Stimulated activated CD4-positive, alpha-beta T cell treated with anti-CD3 and anti-CD28 coated beads, Interleukin-4, amount 100 ng/mL, for 1 hour (primary cell): ENCODE measurements at regions not wholly inside any gene's neighbourhood (a gene's known extent, or its start where the extent isn't known, plus 50 kb on each side); places are given as distances from the start of the nearest gene placed in this dataset.
"Not testable (repeated sequence)": the region's sequence is repeated elsewhere in the genome, so short reads cannot be mapped to it uniquely, and the experiment has no call there.

Experiments used
- DNase-seq: peaks from one replicate; pipeline ENCODE4 v3.0.0-alpha.2; 2020

DNA sequence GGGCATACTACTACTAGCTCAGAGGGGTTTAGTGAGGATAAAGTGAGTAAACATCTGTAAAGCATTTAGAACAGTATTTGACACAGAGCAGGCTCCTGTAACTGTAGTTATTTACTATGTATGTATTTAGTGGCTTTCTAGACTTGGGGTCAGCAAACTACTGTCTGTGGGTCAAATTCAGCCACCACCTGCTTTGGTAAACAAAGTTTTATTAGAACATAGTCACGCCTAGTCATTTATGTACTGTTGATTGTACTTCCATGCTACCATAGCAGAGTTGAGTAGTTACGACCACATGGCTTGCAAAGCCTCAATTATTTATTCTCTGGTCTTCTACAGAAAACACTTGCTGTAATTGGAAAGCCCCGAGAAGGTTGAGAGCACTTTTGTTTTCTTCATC is 248.5 kb upstream of the PLPP4 start:
- no peak for DNase-seq

DNA sequence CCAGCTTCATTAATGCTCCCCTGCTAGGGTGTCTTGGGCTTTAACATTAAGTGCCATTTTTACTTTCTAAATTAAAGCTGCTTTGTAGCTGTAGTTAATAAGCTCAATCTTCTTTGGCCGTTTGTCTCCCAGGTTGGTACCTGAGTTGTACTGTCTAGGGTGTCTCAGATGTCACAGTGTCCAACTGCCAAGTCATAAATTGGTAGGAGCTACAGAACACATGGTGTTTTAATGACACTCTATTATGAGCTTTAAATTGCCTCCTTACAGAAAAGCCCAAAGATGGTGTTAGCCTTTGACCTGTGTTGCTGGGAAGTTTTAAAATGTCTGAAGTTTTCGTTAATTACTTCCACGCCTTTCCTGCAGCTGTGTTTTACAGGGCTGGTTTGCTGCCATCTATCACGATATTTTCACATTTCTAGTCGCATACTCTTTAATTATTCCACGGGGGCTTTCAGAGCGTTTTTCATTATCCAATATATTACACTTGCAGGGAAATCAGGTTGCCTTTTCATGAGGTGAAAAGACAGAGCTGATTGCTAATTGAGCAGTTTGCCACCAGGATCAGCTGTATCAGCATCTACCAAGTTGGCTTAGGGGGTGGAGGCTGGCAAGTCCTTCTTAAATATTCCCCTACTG is 247.8 kb upstream of the PLPP4 start:
- DNase-seq: no peak

- no peak for DNase-seq
Observed at GRCh38 chr10:120212275-120212674, 244.8 kb upstream of the PLPP4 start.

DNA sequence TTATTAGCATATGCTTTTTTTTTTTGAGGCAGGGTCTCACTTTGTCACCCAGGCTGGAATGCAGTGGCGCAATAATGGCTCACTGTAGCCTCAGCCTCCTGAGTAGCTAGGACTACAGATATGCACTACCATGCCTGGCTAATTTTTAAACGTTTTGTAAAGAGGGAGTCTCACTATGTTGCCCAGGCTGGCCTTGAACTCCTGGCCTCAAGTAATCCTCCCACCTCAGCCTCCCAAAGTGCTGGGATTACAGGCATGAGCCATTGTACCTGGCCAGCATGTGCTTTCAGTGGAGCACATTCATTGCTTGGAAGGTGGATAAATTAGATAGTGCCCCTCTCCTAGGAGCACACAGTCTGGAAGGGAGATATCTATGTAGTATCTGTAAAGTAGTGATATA is 243.7 kb upstream of the PLPP4 start:
- DNase-seq: not testable (repeated sequence)

DNA sequence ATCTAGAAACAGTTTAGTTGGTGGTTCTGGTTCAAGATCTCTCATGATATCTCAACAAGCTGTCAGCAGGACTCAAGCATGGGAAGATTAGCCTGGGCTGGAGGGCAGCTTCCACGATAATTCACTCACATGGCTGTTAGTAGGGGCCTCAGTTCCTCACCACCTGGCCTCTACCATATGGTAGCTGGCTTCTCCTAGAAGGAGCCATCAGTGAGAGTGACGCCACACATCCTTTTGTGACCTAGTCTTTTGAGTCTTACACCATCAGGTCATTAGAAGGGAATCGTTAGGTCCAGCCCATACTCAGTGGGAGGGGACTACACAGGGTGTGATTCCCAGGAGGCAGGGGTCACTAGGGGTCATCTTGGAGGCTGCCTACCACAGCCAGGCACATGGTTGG is 239.3 kb upstream of the PLPP4 start:
- DNase-seq: no peak

- no peak for DNase-seq
Observed at GRCh38 chr10:120221873-120222485, 235.0 kb upstream of the PLPP4 start.

DNA sequence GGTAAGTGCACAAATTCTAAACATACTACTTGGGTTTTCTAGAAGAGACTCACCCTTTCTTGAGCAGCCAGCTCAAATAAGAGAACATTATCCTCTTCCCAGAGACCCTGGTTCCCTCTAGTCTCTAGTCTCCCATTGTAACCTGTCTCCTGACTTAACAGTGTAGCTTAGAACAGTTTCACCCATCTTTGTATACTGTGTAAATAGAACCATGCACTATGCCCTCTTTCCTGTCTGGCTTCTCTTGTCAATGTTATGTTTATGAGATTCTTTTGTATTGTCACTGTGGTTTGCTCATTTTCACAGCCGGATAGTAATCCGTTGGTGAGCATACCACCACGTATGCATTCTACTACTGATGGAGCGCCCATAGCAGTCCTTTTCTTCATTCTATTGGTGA is 227.4 kb upstream of the PLPP4 start:
- DNase-seq: no peak

GRCh38 chr10:120239695-120240094 is 217.3 kb upstream of the PLPP4 start:
- not testable (repeated sequence) for DNase-seq

DNA sequence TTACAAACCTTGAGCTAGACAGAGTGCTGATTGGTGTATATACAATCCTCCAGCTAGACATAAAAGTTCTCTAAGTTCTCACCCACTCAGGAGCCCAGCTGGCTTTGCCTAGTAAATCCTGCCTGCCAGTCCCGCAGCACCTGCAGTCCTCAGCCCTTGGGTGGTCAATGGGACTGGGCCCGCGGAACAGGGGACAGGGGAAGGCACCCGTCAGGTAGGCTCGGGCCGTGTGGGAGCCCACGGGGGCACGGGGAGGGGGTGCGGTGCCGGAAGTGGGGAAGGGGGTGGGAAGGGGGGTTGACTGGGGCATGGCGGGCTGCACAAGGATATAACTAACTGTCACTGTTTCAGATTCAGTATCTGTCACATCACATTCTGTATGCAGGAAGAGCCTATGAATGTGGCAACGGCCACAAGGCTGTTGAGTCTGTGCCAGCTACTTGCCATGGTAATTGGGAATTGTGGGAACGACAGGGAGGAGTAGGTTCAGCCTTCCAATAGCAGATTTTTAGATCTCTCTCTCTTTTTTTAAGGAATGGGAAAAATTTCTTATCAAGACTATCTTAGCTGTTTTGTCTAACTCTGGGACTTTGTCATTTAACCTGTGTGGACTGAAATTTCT is 205.1 kb upstream of the PLPP4 start:
- DNase-seq: no peak

DNA sequence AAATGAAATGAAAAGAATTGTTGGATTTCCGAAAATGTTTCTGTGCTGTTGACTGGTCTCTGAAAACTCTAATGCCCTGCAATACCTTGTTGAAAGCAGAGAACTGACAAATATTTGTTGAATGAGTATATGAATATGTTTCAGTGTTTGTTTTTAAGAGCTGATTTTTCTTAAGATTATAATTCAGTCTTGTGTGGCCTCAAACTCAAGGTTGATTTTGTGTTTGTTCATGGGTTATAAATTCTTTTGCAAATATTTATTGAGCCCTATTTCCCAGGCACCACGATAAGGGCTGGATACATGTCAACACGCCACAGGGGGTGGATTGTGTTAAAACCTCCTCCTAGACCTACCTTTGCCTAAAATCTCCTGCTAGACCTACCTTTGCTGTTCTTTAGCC is 203.9 kb upstream of the PLPP4 start:
- DNase-seq: no peak

GRCh38 chr10:120260456-120260855 is 196.6 kb upstream of the PLPP4 start:
- no peak for DNase-seq

DNA sequence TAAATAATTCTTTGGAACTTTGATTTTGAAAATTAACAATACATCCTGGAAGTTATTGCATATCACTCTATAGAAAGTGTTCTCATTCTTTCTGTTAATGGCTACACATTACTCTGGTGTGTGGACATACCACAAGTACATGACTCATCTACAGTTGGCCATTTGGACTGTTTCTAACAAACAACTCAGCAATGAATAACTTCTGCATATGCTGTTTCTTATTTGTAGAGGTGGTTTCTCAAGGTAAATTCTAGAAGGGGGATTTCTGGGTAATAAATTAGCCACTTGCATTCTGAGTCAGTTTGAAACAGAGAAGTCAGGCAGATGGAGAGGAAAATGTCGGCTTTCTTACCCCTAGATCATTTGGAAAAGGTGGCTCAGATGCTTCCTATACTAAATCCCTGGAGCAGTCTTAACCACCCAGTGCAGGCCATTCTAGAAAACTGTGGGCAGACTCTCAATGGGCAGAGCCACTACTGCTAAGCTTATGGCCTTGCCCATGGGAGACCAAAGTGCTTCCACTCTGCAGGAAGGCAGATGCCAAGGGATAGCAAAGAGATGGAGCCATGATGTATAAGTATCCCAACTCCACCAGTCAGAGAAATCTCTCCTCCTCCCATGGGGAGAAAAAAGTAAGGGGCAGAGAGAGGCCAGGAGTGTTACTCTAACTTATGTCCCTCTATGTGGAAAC is 194.0 kb upstream of the PLPP4 start:
- no peak for DNase-seq

DNA sequence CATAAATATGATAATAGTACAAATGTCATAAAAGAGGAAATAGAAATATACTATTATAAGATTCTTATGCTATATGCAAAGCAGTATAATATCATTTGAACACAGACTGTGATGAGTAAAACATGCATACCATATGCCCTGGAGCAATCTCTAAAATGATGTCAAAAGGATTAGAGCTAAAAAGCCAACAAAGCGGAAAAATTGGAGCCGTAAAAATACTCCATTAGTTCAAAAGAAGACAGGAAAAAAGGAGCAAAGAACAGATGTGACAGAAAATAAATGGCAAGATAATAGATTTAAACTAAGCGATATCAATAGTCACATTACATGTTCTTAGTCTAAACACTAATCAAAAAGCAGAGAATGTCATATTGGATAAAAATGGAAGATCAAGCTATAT is 191.0 kb upstream of the PLPP4 start:
- DNase-seq: no peak

GRCh38 chr10:120270906-120271305 is 186.1 kb upstream of the PLPP4 start:
- no peak for DNase-seq

DNA sequence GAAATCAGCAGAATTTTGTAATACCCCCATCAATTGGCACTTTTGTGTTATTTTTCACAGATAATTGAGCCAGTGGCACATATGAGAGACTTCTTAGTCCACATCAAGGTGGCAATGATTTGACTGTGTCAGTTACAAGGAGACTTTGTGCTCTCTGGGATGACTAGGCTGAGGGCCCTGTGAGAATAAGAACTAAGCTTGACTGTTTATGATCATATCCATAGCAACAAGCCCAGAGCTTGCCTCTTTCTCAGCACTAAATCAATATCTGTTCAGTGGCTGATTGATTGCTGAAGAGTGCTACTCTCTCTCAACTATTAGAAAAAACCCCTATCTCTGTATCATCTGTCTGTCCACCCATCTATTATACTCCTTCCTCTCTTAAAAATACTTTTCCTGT is 185.3 kb upstream of the PLPP4 start:
- no peak for DNase-seq

- no peak for DNase-seq
Observed at GRCh38 chr10:120272350-120272749, 184.7 kb upstream of the PLPP4 start.

DNA sequence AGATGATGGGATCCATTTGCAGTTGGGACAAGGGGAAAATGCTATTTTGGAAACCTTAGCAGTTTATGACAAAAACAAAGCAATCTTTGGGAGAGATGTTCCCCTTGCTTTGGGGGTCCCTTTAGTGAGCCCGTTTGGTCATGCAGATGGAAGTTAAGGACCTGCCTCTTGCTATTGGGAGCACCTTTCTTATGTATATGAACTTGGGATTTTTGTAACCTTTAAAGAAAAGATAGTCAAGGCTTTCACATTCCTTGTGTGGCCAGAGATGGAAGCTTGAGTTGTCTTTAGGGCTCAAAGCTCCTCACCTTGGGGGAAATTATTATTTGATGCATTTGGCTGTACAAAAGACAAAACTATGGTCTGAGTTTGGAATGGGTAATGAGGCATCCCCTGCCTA is 179.0 kb upstream of the PLPP4 start:
- DNase-seq: no peak

DNA sequence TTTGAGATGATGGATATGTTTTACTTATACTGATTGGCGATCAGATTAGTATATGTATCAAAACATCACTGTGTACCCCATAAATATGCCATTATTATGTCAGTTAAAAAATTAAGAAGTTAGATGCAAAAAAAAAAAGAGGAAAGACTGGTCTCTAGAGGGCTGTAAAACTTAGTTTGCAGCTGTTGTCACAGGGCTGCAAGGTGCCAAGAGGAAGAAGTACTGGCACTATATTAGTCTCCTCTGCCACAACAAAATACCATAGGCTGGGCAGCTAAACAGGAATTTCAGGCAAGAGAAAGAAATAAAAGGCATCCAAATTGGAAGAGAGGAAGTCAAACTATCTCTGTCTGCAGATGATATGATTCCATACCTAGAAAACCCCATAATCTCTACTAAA is 177.8 kb upstream of the PLPP4 start:
- DNase-seq: no peak

DNA sequence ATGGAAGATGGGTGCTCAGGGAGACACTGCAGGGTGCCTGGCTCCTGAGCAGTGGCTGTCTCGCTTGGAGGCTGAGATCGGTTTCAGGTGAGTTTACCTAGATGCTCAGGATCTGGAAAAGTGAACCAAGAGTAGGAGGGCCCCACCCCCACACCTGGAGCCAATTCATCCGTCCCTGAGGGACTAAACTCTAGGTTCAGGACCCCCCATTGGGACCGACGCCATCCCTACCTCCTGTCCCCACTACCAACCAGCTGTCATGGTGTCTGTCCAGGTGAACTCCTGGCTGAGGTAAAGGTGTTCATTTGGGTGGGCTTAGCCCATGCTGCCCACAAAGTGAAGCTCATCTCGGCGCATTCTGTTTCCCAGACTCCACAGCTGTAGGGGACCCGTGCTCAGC is 174.6 kb upstream of the PLPP4 start:
- no peak for DNase-seq

DNA sequence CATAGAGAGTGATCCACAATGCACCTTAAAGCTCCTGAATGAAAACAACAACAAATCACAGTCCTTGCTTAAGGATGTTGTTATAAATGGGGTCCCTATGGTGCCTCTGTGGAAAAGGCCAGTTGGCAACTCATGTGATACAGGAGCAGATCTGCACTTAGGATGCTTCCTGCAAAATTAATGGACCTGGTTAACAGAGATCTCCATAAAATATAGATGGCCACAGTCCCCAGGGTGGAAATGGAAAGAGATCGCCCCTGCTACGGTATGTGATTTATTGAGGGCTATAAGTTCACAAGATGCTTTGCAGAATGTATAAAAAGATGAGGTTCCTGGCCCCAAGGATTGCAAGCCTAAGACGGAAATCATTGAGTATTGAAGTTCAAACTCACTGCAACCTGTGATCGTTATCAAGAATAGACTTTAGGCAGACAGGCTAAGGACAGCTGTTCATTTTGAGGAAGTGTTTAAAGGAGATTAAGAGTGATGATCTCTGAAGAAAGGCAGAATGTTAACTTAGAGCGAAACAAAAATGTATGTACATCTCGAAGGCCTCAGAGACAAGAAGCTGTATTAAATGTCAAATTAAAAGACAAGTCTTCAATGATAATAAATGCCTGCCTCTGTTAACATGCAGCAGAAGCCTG is 174.1 kb upstream of the PLPP4 start:
- DNase-seq: no peak

DNA sequence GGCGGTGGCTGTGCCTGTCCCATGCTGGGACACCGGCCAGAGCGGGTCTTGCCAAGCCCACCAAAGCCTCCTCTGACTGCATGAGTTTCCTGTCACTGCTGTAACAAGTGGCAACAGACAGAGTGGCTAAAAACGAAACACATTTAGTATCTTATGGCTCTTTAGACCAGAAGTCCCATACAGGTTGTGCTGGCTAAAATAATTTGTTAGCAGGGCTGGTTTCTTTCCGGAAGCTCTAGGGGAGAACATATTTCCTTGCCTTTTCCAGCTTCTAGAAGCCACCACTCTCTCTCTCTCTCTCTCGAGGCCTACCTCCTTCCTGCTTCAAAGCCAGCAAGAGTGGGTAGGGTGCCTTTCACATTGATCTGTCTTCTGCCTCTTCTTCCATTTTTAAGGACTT is 171.6 kb upstream of the PLPP4 start:
- no peak for DNase-seq

GRCh38 chr10:120286280-120286679 is 170.7 kb upstream of the PLPP4 start:
- DNase-seq: no peak

GRCh38 chr10:120300513-120300912 is 156.5 kb upstream of the PLPP4 start:
- no peak for DNase-seq

DNA sequence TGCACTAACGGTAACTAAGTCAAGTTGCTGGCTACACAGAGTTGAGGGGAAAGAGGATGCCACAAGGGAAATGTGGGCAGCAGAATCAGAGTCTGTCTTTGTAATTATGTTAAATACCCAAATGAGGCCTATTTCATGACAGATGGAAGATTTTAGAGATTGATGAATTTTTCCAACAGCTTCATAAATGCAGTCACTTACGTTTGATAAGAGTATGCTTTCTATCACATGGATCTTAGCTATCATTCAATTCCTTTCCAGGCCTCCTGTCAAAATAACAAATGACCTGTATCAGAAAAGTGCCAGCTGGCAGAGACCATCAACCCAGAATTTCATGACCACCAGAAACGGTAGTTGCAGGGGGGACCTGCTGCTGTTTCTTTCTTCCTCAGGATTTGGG is 148.4 kb upstream of the PLPP4 start:
- DNase-seq: no peak
